Endothelial cell of umbilical vein (primary cell): ENCODE measurements at regions not wholly inside any gene's neighbourhood (a gene's known extent, or its start where the extent isn't known, plus 50 kb on each side); places are given as distances from the start of the nearest gene placed in this dataset.

ENCODE experiments used
- BruUV-seq: library from RNA; stranded (reverse); fragments of 400-500 nt; replicated peaks from 2 replicates; lab custom pipeline; 2021; lab: Mats Ljungman, UMichigan
- CTCF ChIA-PET: fragments of 300-600, 350-600 bp; sonication (Branson Sonifier 250); formaldehyde crosslinking; loops from one replicate; lab custom pipeline; 2021; ENCODE audit warnings: antibody characterized with exemption, inconsistent platforms; lab: Charles Lee
- POLR2A ChIA-PET: fragments of 300-600, 350-600 bp; sonication (Branson Sonifier 250); formaldehyde crosslinking; loops from one replicate; lab custom pipeline; 2021; ENCODE audit warnings: antibody characterized with exemption, inconsistent platforms; lab: Charles Lee
- DNase-seq: peaks from one replicate; pipeline ENCODE4 v3.0.0-alpha.2; 2011; ENCODE audit warnings: low read depth, low spot score
- FAIRE-seq: peaks from 2 replicates; lab custom pipeline; 2011; peaks lifted over from hg19 to GRCh38; lab: Jason Lieb, UNC
- H2AFZ ChIP-seq: 2 replicates; pipeline ENCODE4 v1.6.0; 2012; ENCODE audit warnings: low read depth, low read length, control low read depth, inconsistent platforms
- H3K27ac ChIP-seq: 2 replicates; pipeline ENCODE4 v1.5.1; 2011; ENCODE audit warnings: low read depth, mild to moderate bottlenecking, control low read depth, low read length, moderate library complexity; ENCODE audit not compliant: insufficient read depth
- H3K27me3 ChIP-seq, 2 experiments: 2 replicates each; pipeline versions ENCODE4 v1.6.0 to v1.6.1; 2011; ENCODE audit warnings: low read length in 2 of 2, mixed read lengths in 1 of 2; ENCODE audit not compliant: control insufficient read depth in 2 of 2, insufficient read depth in 2 of 2
- H3K36me3 ChIP-seq, 2 experiments: 2 replicates in 1 of 2; 3 replicates in 1 of 2; pipeline ENCODE4 v1.5.1; 2011; ENCODE audit warnings: low read length in 2 of 2, mild to moderate bottlenecking in 1 of 2, moderate library complexity in 1 of 2; ENCODE audit not compliant: control insufficient read depth in 2 of 2, insufficient read depth in 2 of 2; ENCODE audit errors: extremely low read depth in 1 of 2
- H3K4me1 ChIP-seq: 3 replicates; pipeline ENCODE4 v1.5.1; 2011; ENCODE audit warnings: mild to moderate bottlenecking, low read length; ENCODE audit not compliant: control insufficient read depth, insufficient read depth; ENCODE audit errors: extremely low read depth
- H3K4me2 ChIP-seq: 2 replicates; pipeline ENCODE4 v1.6.1; 2011; ENCODE audit warnings: low read length, control low read depth, mixed read lengths; ENCODE audit not compliant: insufficient read depth
- H3K4me3 ChIP-seq, 3 experiments: fragments of 200-600 bp in 1 of 3; sonication (generic), shearing (Covaris generic) in 1 of 3; replicated peaks in 1 of 3; 2 replicates each; pipeline ENCODE4 v1.5.1; 2011 to 2016; ENCODE audit warnings: control low read depth in 3 of 3, low read length in 3 of 3, mild to moderate bottlenecking in 2 of 3, inconsistent platforms in 1 of 3, low read depth in 1 of 3, moderate library complexity in 1 of 3; ENCODE audit not compliant: insufficient read depth in 1 of 3
- H3K79me2 ChIP-seq: 2 replicates; pipeline ENCODE4 v1.6.0; 2012; ENCODE audit warnings: low read length, inconsistent platforms; ENCODE audit not compliant: control insufficient read depth, insufficient read depth
- H3K9ac ChIP-seq: replicated peaks from 2 replicates; pipeline ENCODE3; 2011; ENCODE audit warnings: low read length, control low read depth; ENCODE audit not compliant: insufficient read depth; ENCODE audit errors: extremely low read depth
- H3K9me1 ChIP-seq: replicated peaks from 3 replicates; pipeline ENCODE4 v1.6.0; 2011; ENCODE audit warnings: mild to moderate bottlenecking, low read length; ENCODE audit not compliant: control insufficient read depth, insufficient read depth; ENCODE audit errors: extremely low read depth
- H3K9me3 ChIP-seq: replicated peaks from 2 replicates; pipeline ENCODE4 v1.5.1; 2012; ENCODE audit warnings: low read length, inconsistent platforms; ENCODE audit not compliant: control insufficient read depth, insufficient read depth
- H4K20me1 ChIP-seq: replicated peaks from 2 replicates; pipeline ENCODE3; 2011; ENCODE audit warnings: mild to moderate bottlenecking, low read length; ENCODE audit not compliant: control insufficient read depth, insufficient read depth; ENCODE audit errors: extremely low read depth
- EZH2 ChIP-seq: IDR thresholded peaks from 2 replicates; pipeline ENCODE4 v1.6.1; 2012; ENCODE audit warnings: borderline replicate concordance, low read depth, mild to moderate bottlenecking, moderate library complexity, low read length, inconsistent platforms; ENCODE audit not compliant: severe bottlenecking
- FOS ChIP-seq: IDR thresholded peaks from 2 replicates; pipeline ENCODE4 v1.6.1; 2011; ENCODE audit warnings: mild to moderate bottlenecking, low read length, moderate library complexity, borderline replicate concordance; ENCODE audit not compliant: insufficient read depth
- GATA2 ChIP-seq: IDR thresholded peaks from 2 replicates; pipeline ENCODE4 v1.7.0; 2011; ENCODE audit warnings: low read depth, mild to moderate bottlenecking, moderate library complexity, mixed read lengths, low read length; ENCODE audit not compliant: insufficient read length, insufficient read depth
- POLR2A ChIP-seq: IDR thresholded peaks from 2 replicates; pipeline ENCODE4 v1.6.1; 2012; ENCODE audit warnings: low read depth, mild to moderate bottlenecking, control low read depth, low read length
- POLR2AphosphoS5 ChIP-seq: IDR thresholded peaks from 2 replicates; pipeline ENCODE4 v1.6.1; 2012; ENCODE audit warnings: low read depth, mild to moderate bottlenecking, control low read depth, low read length, moderate library complexity; ENCODE audit not compliant: insufficient read depth
- dilution Hi-C: fragments of 300-500 bp; cut with MboI; formaldehyde crosslinking; loops from one replicate; pipeline ENCODE4 v1.15.0; 2019; ENCODE audit warnings: low sequenced_read_pairs; ENCODE audit not compliant: extremely low pct_ligation_motif_present
- intact Hi-C: fragments of 100-400 bp; cut with micrococcal nuclease; formaldehyde crosslinking; loops from one replicate; pipeline ENCODE4 v1.10.0; 2022
- TF ChIP-seq, protein P1 (sequence below): IDR thresholded peaks from 2 replicates; pipeline ENCODE4 v1.6.1; 2011; ENCODE audit not compliant: insufficient read depth, insufficient read length

- no peaks in the 10 kb centered on the region for H3K9me1 ChIP-seq
- no TSS peak for BruUV-seq
- H3K4me3 ChIP-seq: no peak overlapping the region
- dilution Hi-C loops (no loop called here), intact Hi-C loops (no loop called here)
- no peak overlapping the region for H3K4me2 ChIP-seq
- DNase-seq (no peak), FAIRE-seq (no peak)
- H3K27ac ChIP-seq: no peak overlapping the region
- H2AFZ ChIP-seq: no peak overlapping the region
- no peak overlapping the region for H3K9ac ChIP-seq
- H3K4me1 ChIP-seq: no peaks in the 10 kb centered on the region
- H3K9me3 ChIP-seq: no peaks in the 10 kb centered on the region
- no peaks in the 10 kb centered on the region for H3K36me3 ChIP-seq
- H3K79me2 ChIP-seq: no peaks in the 10 kb centered on the region
- ChIA-PET CTCF (interaction anchor here (1.2 to 1.3 kb wide), 2 partner anchors 10 to 173 kb away, joined by 3 read pairs; no protein-coding TSS in a partner anchor), POLR2A (no interaction called here)
- TF ChIP-seq POLR2AphosphoS5 (no peak), POLR2A (no peak), GATA2 (no peak)
- H3K27me3 ChIP-seq: no peaks in the 10 kb centered on the region
- H4K20me1 ChIP-seq: no peaks in the 10 kb centered on the region
Measured at GRCh38 chr20:11032611-11033010, 358.8 kb upstream of the JAG1 start.

- Histone ChIP-seq H3K4me1 (no peaks in the 10 kb centered on the region), H3K27me3 (no peaks in the 10 kb centered on the region), H3K36me3 (no peaks in the 10 kb centered on the region), H3K27ac (no peak overlapping the region), H2AFZ (no peak overlapping the region), H3K9me1 (no peaks in the 10 kb centered on the region), H3K9ac (no peak overlapping the region), H3K9me3 (no peaks in the 10 kb centered on the region), H3K4me2 (no peak overlapping the region), H3K4me3 (no peak overlapping the region), H4K20me1 (no peaks in the 10 kb centered on the region), H3K79me2 (no peaks in the 10 kb centered on the region)
- DNase-seq (no peak), FAIRE-seq (no peak)
- TF ChIP-seq, protein P1, sequence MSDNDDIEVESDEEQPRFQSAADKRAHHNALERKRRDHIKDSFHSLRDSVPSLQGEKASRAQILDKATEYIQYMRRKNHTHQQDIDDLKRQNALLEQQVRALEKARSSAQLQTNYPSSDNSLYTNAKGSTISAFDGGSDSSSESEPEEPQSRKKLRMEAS: no peak
- no peak for TF ChIP-seq FOS
- no peak for TF ChIP-seq EZH2
- POLR2A ChIA-PET: no interaction called here
- intact Hi-C loops: no loop called here
- CTCF ChIA-PET: interaction anchor here (1.2 kb wide), 1 partner anchor 172 kb away, joined by 3 read pairs; no protein-coding TSS in a partner anchor
- dilution Hi-C loops: no loop called here
- no TSS peak for BruUV-seq
Measured at GRCh38 chr20:11034025-11034424, 360.2 kb upstream of the JAG1 start.
